HCT116 (cell line): ENCODE measurements at regions not wholly inside any gene's neighbourhood (a gene's known extent, or its start where the extent isn't known, plus 50 kb on each side); places are given as distances from the start of the nearest gene placed in this dataset.

Experiments used
- CTCF ChIP-seq, 3 experiments: fragments of 200-600 bp in 1 of 3; sonication (generic) in 1 of 3; IDR thresholded peaks in 2 of 3; conservative IDR thresholded peaks in 1 of 3; 2 replicates each; pipeline ENCODE4 v1.5.1; 2012 to 2017; ENCODE audit warnings: low read depth in 2 of 3, low read length in 2 of 3, antibody characterized with exemption in 1 of 3, borderline replicate concordance in 1 of 3, control low read depth in 1 of 3, mild to moderate bottlenecking in 1 of 3, mixed read lengths in 1 of 3, mixed run types in 1 of 3, moderate library complexity in 1 of 3; ENCODE audit not compliant: insufficient read depth in 1 of 3
- EZH2 ChIP-seq: fragments of 200-600 bp; sonication (generic); IDR thresholded peaks from 2 replicates; pipeline ENCODE4 v1.6.1; 2017; ENCODE audit warnings: antibody characterized with exemption, mixed run types
- JUND ChIP-seq: IDR thresholded peaks from 2 replicates; pipeline ENCODE4 v1.6.1; 2012
- POLR2A ChIP-seq: IDR thresholded peaks from 2 replicates; pipeline ENCODE4 v1.7.0; 2011; ENCODE audit warnings: borderline replicate concordance; ENCODE audit not compliant: insufficient read depth, insufficient read length; ENCODE audit errors: extremely low read depth
- POLR2AphosphoS5 ChIP-seq: IDR thresholded peaks from 2 replicates; pipeline ENCODE4 v1.6.1; 2011; ENCODE audit warnings: mild to moderate bottlenecking, low read depth, low read length, moderate library complexity
- SP1 ChIP-seq: IDR thresholded peaks from 2 replicates; pipeline ENCODE4 v1.6.1; 2012; ENCODE audit warnings: low read depth
- TF ChIP-seq, protein P1 (sequence below): IDR thresholded peaks from 2 replicates; pipeline ENCODE4 v1.6.1; 2012

DNA sequence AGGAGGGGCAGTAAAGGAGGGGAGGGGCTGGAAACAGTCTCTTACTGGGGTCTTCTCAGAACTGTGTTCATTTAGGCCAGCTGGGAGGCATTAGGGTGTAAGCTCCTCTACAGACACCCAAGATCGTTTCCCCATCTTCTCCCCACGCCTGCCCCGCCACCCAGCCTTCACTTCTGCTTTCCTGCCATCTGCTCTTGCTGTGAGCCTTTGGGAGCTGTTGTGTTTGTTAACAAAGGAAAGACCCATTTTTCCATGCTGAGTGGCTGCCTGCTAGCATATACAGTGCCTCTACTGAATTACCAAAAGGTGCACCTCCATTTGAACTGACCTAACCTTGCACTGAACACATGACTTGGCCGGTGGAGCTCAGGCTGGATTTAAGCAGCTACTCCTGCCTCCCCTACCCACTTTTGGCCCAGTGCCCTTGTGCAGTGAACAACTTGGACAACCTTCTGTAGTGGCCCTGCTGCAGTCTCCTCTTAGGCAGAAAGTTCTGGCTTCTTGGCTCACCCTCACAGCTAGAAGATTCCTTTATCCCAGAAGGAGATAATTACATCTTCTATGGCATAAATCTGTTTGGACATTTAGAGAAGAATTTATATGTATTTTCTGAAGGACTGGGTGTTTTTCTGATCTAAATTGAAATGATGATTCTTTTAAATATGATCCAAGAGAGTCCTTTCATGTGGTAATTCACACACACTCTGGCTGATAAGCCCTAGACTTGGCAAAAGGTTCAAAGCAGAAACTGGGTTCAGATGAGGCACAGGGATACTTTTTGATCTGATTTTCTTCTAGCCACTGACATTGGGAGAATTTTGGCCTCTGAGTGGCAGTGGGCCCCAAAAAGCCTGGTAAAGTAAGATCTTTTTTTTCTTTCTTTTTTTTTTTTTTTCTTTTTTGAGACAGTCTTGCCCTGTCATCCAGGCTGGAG, 81.9 kb upstream of the HNF1B start:
- TF ChIP-seq CTCF (IDR thresholded peaks at IDR 0.05 in 2 of 3, conservative IDR thresholded peaks at IDR 0.05 in 1 of 3; ENCODE audit: borderline replicate concordance in 1 of 3, insufficient read depth in 1 of 3, low read depth in 2 of 3, low read length in 2 of 3) (no peak), POLR2A (no peak), POLR2AphosphoS5 (no peak), EZH2 (no peak), SP1 (no peak), JUND (no peak)
- TF ChIP-seq, protein P1, sequence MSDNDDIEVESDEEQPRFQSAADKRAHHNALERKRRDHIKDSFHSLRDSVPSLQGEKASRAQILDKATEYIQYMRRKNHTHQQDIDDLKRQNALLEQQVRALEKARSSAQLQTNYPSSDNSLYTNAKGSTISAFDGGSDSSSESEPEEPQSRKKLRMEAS, result no peak
